Astrocyte of the spinal cord (primary cell): ENCODE measurements at regions not wholly inside any gene's neighbourhood (a gene's known extent, or its start where the extent isn't known, plus 50 kb on each side); places are given as distances from the start of the nearest gene placed in this dataset.

Experiments
- DNase-seq: peaks from one replicate; pipeline ENCODE4 v3.0.0; 2011; ENCODE audit warnings: low read depth, low spot score
- H3K4me3 ChIP-seq: 2 replicates; pipeline ENCODE4 v1.5.1; 2011; ENCODE audit warnings: low read depth, mild to moderate bottlenecking, low read length, moderate library complexity
- CTCF ChIP-seq: IDR thresholded peaks from 2 replicates; pipeline ENCODE4 v1.5.1; 2012; ENCODE audit warnings: low read depth, mild to moderate bottlenecking, low read length, inconsistent platforms
- in situ Hi-C: cut with HindIII; loops from 2 replicates; pipeline ENCODE4 v1.10.0; 2017; ENCODE audit warnings: low sequenced_read_pairs

- in situ Hi-C loops: no loop called here
- DNase-seq: no peak
- no peak for TF ChIP-seq CTCF
- no peak overlapping the region for H3K4me3 ChIP-seq
Observed at GRCh38 chr6:5937169-5937909, 69.4 kb downstream of the NRN1 start.

GRCh38 chr6:5936631-5937030 lies 70.1 kb downstream of the NRN1 start:
- TF ChIP-seq CTCF: no peak
- H3K4me3 ChIP-seq: no peak overlapping the region
- no peak for DNase-seq
- in situ Hi-C loops: no loop called here

- in situ Hi-C loops: no loop called here
- H3K4me3 ChIP-seq: no peak overlapping the region
- no peak for TF ChIP-seq CTCF
- DNase-seq: no peak
Observed at GRCh38 chr6:5936140-5936539, 70.6 kb downstream of the NRN1 start.

GRCh38 chr6:5930968-5931367 lies 75.8 kb downstream of the NRN1 start:
- H3K4me3 ChIP-seq: no peak overlapping the region
- TF ChIP-seq CTCF: no peak
- no peak for DNase-seq
- in situ Hi-C loops: no loop called here

GRCh38 chr6:5930143-5930770 lies 76.5 kb downstream of the NRN1 start:
- TF ChIP-seq CTCF: no peak
- in situ Hi-C loops: no loop called here
- no peak for DNase-seq
- no peak overlapping the region for H3K4me3 ChIP-seq

GRCh38 chr6:5923840-5924239 lies 82.9 kb downstream of the NRN1 start:
- no peak for TF ChIP-seq CTCF
- in situ Hi-C loops: no loop called here
- no peak overlapping the region for H3K4me3 ChIP-seq
- DNase-seq: no peak
